Keratinocyte (primary cell): ENCODE measurements at regions not wholly inside any gene's neighbourhood (a gene's known extent, or its start where the extent isn't known, plus 50 kb on each side); places are given as distances from the start of the nearest gene placed in this dataset.

Experiments used
- CTCF ChIP-seq, 3 experiments: IDR thresholded peaks in 1 of 3; conservative IDR thresholded peaks in 1 of 3; optimal IDR thresholded peaks in 1 of 3; 2 replicates in 2 of 3; 3 replicates in 1 of 3; pipeline versions ENCODE3 to v1.5.1; 2011; ENCODE audit warnings: low read length in 3 of 3, mild to moderate bottlenecking in 3 of 3, moderate library complexity in 2 of 3, control low read depth in 1 of 3, inconsistent platforms in 1 of 3; ENCODE audit not compliant: insufficient read depth in 2 of 3; ENCODE audit errors: extremely low read depth in 1 of 3
- EZH2 ChIP-seq: IDR thresholded peaks from one replicate; pipeline ENCODE4 v1.6.1; 2012; ENCODE audit warnings: inconsistent platforms, mild to moderate bottlenecking, low read length, moderate library complexity

GRCh38 chr4:126168484-126168883 lies 853.7 kb downstream of the FAT4 start:
- TF ChIP-seq CTCF (optimal IDR thresholded peaks at IDR 0.05 in 1 of 3, IDR thresholded peaks at IDR 0.05 in 1 of 3, conservative IDR thresholded peaks at IDR 0.05 in 1 of 3; ENCODE audit: extremely low read depth in 1 of 3, insufficient read depth in 2 of 3, low read length in 3 of 3) = no peak
- no peak for TF ChIP-seq EZH2
